NCI-H524 (cell line): ENCODE measurements at regions not wholly inside any gene's neighbourhood (a gene's known extent, or its start where the extent isn't known, plus 50 kb on each side); places are given as distances from the start of the nearest gene placed in this dataset.
"Not testable (repeated sequence)": the region's sequence is repeated elsewhere in the genome, so short reads cannot be mapped to it uniquely, and the experiment has no call there.

Source experiments
- DNase-seq, 2 experiments: peaks; one replicate each; lab custom pipeline; 2025; lab: John Stamatoyannopoulos, UW

DNA sequence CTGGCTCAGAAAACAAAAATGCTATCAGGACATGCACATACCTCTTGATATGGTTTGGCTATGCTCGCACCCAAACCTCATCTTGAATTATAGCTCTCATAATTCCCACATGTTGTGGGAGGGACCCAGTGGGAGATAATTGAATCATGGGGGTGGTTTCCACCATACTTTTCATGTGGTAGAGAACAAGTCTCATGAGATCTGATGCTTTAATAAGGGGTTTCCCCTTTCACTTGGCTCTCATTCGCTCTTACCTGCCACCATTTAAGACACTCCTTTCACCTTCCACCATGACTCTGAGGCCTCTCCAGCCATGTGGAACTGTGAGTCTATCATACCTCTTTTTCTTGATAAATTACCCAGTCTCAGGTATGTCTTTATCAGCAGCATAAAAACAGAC, 958.6 kb downstream of the TRAM1L1 start:
- DNase-seq: no peak

- DNase-seq: no peak
Observed at GRCh38 chr4:116122124-116122523, 963.3 kb downstream of the TRAM1L1 start.

GRCh38 chr4:116118221-116118620, 967.2 kb downstream of the TRAM1L1 start:
- DNase-seq: no peak

GRCh38 chr4:116112861-116113260, 972.5 kb downstream of the TRAM1L1 start:
- not testable (repeated sequence) for DNase-seq

DNA sequence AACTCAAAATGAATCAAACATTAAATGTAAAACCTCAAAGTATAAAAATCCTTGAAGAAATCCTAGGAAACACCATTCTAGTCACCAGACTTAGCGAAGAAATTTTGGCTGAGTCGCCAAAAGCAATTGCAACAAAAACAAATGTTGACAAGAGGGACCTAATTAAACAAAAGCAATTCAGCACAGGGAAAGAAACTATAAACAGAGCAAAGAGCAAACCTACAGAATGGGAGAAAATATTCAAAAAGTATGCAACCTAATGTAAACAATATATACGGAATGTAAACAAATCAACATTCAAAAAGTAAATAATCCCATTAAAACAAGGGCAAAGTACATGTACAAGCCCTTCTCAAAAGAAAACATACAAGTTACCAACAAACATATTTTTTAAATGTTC, 974.7 kb downstream of the TRAM1L1 start:
- no peak for DNase-seq

DNA sequence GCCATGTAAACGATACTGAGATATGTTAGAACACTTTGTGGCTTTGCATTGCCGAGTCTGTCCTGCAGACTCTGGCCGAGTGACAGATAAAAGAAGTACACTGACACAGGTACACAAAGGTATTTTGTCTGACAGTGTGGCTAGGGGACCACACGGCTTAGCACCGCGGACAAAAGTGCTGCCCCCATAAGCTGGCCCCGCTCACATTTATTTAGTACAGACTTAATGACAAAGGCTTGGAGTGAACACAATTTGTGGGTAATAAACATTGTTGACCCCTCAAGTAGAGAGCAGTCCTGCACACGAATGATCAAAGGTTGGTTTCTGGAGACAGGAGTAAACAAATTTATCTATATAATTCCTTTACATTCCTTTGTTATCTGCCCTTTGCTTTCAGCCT, 976.8 kb downstream of the TRAM1L1 start:
- DNase-seq: no peak

GRCh38 chr4:116101321-116101720, 984.1 kb downstream of the TRAM1L1 start:
- DNase-seq: no peak

DNA sequence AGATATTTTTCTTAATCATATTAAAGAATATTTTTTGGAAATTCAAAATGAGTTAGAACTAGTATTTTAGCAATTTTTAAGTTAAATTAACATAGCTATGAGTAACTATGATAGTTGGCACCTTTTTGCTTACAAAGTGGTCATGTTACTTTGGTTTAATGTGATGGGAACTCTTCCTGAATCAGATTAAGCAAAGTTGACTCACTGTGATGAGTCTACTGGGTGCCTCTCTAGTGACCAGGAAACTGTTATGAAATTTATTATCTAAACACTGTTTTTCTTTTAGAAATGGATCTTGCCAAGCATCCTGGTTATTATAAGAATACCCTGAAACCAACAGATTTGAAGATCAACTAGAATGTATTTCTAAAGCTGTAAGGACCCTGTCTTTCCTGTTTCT, 985.8 kb downstream of the TRAM1L1 start:
- no peak for DNase-seq

DNA sequence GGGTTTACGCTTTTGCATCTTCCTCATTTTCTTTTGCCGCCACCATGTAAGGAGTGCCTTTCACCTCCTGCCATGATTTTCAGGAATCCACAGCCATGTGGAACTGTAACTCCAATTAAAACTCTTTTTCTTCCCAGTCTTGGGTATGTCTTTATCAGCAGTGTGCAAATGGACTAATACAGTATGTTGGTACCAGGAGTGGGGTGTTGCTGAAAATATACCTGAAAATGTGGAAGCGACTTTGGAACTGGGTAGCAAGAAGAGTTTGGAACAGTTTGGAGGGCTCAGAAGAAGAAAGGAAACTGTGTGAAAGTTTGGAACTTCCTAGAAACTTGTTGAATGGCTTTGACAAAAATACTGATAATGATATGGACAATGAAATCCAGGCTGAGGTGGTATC, 983.9 kb upstream of the NDST4 start:
- DNase-seq: not testable (repeated sequence)

DNA sequence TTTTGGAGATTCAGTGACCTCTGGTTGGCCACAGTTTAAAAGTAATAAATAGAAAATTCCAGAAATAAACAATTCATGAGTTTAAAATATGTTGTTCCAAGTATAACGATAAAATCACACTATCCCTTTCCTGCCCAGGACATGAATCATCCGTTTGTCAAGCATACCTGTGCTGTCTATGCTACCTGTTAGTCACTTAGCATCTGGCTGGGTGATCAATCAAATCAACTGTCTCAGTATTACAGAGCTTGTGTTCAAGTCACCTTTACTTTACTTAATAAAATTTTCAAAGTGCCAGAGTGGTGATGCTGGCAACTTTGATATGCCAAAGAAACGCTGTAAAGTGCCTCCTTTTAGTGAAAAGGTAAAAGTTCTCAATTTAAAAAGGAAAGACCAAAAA, 979.5 kb upstream of the NDST4 start:
- no peak for DNase-seq

- DNase-seq: no peak
Observed at GRCh38 chr4:116088771-116089170, 975.4 kb upstream of the NDST4 start.

- no peak for DNase-seq
Observed at GRCh38 chr4:116082808-116083366, 969.5 kb upstream of the NDST4 start.

- no peak for DNase-seq
Observed at GRCh38 chr4:116073051-116073450, 959.6 kb upstream of the NDST4 start.

DNA sequence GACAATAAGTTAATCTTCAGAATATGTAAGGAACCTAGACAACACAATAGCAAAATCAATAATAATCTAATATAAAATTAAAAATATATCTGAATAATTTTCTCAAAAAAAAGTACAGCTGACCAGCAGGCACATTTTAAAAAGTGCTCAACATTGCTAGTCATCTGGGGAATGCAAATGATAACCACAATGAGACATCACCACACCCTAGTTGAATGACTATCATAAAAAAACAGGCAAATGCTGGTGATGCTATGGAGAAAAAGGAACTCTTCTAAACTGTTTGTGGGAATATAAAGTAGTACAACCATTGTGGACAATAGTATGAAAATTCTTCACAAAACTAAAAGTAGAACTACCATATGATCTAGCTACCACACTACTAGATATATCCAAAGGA, 956.9 kb upstream of the NDST4 start:
- no peak for DNase-seq

- DNase-seq: no peak
Observed at GRCh38 chr4:116066711-116067245, 953.4 kb upstream of the NDST4 start.

DNA sequence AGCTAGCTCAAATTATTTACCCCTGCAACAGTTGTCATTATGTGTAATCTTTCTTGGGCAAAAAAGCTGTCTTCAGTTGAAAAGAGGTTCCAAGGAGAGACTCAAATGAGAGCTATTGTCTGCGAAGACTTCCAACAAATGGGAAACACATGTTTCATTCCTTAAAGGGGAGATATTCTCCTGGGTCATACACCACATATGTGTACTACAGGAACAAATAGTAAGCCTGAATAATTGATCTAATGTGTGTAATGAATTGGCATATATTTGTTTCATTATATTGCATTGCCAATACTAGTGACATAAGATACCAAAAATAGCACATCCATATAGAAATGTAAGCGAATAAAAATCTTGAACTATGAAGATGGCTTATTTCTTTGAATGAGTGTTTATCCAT, 950.9 kb upstream of the NDST4 start:
- no peak for DNase-seq

- DNase-seq: no peak
Observed at GRCh38 chr4:116059361-116059760, 945.9 kb upstream of the NDST4 start.

- DNase-seq: no peak
Observed at GRCh38 chr4:116058129-116058528, 944.7 kb upstream of the NDST4 start.

DNA sequence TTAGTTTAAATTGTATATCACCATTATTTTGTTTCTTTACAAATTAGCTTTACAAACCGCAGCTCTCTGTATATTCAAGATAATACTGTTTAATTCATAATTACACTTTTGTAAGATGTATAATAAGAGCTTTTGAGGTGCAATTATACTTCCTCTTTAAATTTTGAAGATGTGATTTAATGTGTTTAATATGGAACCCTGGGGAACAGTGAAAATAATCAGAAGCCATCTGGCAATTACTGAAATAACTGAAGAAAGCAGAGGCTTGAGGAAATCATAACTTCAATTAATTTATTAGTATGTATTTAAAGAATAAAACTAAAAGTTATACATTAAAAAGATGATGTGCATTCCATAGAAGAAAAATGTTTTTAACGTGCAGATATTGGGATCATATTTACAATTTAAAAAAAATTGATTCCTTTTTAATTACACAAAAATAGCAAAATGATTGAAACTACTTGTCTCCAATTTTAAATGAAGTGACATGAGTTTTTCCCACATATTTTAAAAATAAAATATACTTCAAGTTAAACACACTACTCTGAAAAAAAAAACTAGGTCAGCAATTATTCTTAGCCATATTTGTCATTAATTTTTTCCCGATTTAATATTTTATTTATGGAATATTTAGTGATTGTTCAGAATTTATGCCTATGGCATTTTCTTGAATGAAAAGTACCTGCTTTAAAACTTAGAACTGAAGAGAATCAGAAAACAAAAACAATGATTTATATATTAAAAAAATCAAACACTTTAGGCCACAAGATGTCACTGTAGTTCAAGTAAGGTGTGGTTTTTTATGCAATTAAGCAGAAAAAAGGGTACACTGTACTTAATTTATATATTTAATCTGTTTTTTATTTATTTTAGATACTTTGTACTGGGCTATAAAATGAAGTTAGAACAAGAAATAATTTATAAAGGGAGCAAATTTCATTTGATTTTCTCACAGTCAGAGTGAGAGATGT, 942.7 kb upstream of the NDST4 start:
- peak in 1 of 2 experiments; percentile 27 for DNase-seq

DNA sequence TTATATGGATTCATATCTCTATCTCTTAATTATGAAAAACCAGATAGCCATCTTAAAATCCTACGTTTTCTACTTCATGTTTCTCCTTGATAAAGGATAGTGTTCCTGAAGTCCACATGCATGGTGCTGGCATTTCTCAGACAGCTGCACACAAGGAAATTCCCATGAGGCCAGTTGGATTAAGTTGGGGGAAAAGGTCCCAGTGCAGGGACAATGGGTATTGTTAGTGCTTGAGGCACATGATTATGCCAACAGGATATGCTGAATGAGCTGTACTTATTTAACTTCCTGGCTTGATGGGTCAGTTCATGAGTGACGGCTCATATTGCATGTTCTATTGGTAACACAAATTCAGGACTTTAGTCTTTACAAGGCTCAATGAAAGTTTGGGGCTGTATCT, 913.9 kb upstream of the NDST4 start:
- DNase-seq: no peak

- no peak for DNase-seq
Observed at GRCh38 chr4:116024954-116025708, 911.7 kb upstream of the NDST4 start.

DNA sequence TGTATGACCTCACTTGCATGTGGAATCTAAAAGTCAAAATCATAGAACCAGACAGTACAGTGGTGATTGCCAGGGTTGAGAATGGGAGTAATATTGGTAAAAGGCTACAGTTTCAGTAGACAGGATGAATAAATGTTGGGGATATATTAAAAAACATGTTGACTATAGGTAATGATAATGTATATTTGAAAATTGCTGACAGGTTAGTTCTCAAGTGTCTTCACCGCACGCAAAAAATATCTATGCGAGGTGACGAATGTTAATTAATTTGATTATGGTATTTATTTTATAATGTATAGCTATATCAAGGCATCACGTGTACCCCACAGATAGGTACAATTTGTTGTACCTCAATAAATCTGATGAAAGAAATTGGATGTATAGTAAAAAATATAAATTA, 909.6 kb upstream of the NDST4 start:
- DNase-seq: no peak
